Tongue (tissue), 1 donor: ENCODE measurements at regions not wholly inside any gene's neighbourhood (a gene's known extent, or its start where the extent isn't known, plus 50 kb on each side); places are given as distances from the start of the nearest gene placed in this dataset.
"Not testable (repeated sequence)": the region's sequence is repeated elsewhere in the genome, so short reads cannot be mapped to it uniquely, and the experiment has no call there.

Source experiments
- DNase-seq: peaks from one replicate; pipeline ENCODE4 v3.0.0-alpha.2; 2015

DNA sequence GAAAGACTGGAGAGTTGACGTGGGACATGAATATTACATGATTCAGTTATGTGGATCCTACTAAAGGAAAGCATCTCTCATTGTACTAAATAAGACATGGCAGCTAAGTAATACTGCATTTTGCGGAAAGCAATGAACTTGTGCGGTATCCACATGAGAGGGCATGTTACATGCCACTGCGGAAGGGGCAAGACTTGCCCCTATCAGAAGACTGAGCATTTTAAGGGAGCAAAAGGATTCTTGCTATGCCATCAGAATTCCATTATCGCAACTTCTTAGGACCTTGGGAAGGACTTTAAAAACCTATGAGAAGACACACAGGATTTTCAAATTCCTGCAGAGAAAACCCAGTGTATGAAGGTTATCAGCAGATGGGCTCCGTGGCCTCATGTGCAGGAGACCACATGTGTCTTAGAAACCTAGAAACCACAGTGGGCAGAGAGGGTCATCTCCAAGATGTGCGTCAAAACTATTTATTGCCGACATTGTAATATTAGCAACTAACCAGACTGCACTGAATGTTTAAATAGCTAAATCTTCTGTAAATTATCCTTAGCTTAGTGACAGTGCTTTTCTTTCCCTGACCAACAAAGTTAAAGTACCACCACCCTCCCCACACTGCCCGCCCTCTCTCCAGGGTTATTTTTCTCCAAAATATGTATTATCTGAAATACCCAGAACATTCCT, 457.7 kb downstream of the ICE1 start:
- DNase-seq, result no peak

DNA sequence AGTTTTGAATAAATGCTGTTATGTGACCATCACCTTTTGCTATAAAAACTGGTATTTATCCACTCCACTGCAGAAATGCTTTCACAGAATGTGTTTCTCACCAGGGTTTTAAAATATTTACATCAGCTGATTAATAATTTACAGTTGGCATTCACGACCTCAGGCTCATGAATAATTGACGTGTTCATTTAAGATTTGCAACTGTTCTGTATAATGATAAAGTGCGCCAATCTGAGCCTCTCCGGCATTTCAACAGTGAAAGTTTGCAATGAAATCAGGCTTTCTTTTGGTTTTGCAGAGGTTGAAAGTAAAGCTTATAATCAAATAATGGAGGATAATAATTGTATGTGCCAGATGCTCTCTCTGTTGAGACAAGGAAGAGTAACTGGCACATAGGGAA, 434.9 kb downstream of the ICE1 start:
- no peak for DNase-seq

DNA sequence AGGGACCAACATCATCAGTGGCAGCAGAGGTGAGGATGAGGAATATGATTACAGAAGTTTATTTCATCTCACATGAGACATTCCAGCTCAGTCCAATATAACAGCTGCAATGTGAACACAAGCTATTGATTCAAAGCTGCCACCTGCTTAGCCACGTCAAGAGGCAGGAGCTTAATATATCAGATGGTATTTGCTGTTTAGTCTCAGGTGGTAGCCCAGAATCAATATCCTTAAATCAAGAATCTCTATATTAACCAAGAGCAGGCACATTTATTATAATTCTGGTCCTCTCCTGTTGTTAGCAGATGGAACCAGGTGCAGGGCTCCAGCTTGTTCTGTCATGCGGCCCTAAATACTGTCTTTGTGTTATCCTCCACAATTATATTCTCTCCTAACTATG, 431.6 kb downstream of the ICE1 start:
- DNase-seq, result peak; percentile 9

DNA sequence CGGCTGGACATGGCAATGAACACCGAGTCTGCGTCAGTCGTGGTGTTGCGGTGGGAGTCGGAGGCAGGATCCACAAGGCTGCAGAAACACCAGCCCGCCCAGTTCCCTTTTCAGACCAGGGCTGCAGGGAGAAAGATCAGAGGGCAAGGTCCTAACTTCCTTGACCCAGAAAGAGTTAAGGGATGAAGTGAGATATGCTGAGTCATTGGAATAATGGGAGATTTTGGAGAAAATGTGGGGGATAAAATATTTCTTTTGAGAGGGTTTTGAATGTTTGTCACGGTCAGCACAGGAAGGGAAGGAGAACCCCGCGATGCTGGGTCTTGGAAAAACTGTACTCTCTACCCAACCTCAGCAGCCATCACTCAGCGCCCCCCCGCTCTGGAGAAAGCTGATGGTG, 416.0 kb downstream of the ICE1 start:
- DNase-seq, result no peak

DNA sequence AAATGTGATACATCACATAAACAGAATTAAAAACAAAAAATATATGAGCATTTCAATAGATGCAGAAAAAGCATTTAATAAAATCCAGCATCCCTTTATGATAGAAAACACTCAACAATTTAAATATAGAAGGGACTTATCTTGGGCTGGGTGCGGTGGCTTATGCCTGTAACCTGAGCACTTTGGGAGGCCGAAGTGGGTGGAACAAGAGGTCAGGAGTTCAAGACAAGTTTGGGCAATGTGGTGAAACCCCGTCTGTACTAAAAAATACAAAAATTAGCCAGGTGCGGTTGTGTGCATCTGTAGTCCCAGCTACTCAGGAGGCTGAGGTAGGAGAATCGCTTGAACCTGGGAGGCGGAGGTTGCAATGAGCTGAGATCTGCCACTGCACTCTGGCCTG, 409.1 kb downstream of the ICE1 start:
- not testable (repeated sequence) for DNase-seq

DNA sequence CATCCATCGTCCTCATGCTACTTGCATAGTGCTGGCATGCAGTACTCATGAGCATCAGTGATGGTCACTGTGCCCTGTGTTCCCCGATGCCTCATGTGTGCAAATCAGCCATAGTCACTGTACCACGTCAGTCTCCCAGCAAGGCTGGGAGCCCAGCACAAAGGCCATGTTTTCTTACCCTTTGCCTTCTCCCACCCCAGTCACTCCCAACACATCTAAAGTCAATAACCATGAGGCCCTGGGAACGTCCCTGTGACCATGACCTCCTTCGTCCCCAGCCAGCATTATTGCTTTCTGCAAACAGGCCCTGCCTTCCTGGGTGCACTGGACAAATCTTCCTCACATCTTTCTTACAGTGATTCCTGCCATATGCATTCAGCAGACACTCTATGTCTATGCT, 406.1 kb downstream of the ICE1 start:
- DNase-seq, result no peak

DNA sequence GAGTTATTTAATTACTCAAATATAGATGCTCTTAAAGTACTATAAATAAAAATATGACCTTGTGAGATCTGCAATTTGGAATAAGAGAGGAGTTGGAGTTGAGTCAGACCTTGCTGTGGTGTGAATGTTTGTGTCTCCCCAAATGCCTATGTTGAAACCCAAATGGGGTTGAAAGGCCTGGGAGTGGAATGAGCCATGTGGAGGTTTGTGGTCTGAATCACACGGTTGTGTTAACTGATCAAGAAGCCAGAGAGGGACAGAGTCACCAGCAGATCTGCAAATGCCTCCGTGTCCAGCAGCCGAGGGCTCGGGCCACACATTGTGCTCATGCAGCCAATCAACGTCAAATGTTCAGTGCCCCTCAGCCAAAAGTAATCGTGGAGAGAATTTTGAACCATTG, 404.4 kb downstream of the ICE1 start:
- DNase-seq, result no peak

DNA sequence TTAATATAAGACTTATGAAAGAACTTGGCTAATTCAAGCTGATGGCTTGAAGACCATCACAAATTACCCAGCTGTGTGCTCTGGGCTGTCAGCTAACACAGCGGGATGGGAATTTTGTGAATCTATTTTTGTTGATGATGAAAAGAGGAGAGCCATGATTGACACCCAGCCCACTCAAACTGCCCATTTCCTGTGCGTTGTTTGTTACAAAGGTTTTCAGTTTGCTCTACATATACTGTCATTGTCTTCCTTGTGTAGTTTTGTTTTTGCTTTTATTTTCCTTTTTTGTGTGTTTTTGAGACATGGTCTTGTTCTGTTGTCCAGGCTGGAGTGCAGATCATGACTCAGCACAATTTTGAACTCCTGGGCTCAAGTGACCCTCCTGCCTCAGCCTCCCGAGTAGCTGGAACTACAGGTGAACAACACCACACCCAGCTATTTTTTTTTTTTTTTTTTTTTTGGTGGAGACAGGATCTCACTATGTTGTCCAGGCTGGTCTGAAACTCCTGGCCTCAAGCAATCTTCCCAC, 400.3 kb downstream of the ICE1 start:
- no peak for DNase-seq

DNA sequence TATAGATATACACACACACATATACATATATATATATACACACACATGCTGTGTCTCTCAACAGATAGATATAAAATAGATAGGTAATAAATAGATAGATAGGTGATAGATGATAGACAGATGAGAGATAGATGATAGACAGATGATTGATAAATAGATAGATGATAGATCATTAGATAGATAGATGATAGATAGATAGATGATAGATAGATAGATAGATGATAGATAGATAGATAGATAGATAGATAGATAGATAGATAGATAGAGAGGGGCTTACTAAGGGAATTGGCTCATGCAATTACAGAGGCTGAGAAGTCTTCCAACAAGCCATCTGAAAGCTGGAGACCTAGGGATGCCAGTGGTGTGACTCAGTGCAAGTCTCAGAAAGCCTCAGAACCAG, 394.5 kb downstream of the ICE1 start:
- DNase-seq, result no peak

DNA sequence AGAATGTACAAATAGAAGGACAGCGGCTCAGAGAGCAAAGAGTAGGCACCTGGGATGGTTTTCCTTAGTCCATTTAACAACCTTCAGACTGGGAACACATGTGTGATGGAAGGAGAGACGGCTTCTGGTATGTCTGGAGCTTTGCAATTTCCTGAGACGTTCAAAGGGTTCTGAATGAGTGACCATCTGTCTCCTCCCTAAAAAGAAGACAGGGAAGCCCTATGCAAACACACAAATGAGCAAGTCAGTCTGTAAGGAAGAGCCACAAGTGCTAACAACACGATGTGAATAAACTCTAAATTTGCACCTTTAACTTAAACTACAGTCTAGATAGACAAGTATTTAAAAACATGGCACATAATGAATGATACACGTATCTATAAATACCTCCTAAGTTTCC, 391.0 kb downstream of the ICE1 start:
- no peak for DNase-seq

DNA sequence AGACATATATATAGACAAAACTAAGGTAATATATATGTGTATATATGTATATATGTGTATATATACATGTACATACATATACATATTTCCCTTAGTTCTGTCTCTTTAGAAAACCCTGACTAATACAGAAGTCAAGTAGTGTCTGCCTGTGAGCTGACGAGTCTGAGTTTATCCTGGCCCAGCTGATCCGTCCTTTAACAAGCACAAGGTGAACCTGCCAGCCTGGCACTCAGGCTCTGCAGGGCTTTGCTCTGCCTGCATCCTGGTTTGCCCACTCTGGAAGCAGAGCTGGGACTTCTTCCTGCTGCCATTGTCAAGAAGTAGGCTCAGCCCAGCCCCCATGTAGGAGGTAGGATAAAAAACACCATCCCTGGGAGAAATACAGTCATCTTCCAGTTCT, 388.0 kb downstream of the ICE1 start:
- DNase-seq, result no peak

DNA sequence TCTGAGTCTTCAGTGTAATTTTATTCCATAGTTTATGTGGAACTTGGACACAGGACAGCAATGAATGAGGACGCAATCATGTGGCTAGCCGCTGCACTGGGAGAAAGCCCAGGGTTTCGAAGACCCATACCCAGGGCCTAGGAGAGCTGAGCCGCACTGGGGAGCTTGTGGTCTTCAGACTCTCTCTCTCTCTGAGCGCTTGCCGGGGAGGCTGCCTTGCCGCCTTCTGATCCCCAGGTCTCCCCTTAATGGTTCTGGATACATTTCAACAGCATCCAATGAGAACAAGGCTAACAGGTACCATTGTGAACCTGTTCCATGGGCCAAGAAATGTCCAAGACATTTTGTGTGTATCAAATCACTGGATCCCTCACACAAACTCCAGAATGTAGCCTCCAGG, 383.4 kb downstream of the ICE1 start:
- DNase-seq, result no peak

DNA sequence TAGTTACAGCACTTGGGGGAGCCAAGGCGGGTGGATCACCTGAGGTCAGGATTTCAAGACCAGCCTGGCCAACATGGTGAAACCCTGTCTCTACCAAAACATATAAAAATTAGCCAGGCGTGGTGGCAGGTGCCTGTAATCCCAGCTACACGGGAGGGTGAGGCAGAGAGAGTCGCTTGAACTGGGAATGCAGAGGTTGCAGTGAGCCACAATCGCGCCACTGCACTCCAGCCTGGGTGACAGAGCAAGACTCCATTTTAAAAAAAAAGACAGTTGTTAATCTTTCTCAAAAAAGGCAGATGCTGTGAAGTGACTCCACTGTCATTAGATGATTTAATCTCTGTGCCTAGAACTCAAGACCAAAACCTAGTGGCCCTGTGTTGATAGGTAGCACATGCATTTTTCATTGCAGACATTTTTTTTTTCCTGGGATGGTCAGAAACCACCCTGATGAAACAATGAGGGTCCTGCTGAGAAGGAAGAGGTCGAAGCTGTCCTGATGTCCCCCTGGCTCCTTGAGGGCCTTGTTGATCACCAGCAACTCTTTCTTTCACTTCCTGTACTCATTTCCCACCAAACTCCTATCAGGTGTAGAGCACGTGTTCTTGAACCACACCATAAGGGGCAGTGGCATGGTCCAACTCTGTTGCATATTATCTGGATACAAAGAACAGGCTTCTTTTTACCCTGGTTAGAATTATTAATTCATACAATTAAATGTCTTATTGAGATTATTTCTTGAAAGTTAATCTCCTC, 382.2 kb downstream of the ICE1 start:
- DNase-seq, result no peak

DNA sequence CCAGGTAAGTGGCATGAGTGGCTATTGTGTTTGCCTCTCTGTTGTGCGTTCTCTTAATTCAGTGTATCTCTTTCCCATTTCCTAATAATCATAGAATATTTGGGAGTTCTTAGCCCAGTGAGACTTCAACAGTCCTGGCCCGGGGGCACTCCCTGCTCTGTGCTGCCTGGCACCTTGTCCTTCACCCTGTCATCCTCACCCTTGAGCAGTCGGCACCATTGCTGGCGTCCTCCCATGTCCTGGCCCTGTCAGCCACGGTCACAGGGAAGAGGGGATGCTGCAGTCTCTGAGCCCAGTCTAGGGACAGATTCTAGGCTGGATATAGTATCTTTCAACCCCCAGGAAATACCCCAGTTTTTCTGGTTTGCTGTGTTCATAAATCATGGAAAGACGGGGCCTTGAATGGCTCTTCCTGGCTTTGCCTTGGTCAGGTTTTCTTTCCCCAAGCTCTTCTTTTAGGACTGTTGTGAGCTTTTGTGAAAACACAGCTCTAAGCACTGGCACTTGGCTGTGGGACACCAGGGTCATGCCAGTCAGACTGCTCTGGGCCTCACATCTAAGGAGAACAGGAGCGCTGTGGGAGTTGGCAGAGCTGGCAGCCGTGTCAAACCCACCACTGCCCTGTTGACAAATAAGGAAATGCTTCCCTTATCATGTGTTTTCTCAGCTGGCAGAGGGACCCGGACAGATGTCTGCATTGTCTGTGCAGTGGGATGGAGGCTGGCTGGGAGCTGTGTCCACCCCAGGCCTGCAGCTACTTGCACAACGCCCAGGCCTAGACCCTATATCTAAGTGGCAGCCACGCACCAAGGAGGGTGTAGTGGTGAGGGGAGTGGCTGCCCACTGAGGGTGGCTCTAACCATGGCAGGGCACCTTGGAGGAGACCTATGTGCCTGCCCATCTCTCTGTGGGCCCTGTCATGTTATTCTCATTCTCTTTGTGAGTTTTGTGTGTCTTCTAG, 378.6 kb downstream of the ICE1 start:
- DNase-seq, result no peak

DNA sequence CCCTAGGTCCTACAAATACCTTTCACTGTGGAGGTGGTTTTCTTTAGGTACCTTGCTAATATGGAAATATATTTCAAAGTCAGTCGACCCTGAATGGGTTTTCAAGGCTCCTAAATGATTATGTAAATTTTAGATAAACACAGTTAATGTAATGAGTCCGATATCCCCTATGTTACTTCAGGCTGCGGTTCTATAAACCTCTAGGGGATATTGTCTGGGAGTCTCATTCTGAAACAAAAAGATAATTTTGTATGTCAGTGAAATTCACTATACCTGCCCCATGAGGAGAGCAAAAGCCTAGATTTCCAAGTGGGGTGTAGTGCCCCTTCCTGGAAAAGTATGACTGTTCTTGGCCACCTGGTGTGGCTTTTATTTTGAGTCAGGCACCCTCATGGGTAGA, 377.3 kb downstream of the ICE1 start:
- no peak for DNase-seq

DNA sequence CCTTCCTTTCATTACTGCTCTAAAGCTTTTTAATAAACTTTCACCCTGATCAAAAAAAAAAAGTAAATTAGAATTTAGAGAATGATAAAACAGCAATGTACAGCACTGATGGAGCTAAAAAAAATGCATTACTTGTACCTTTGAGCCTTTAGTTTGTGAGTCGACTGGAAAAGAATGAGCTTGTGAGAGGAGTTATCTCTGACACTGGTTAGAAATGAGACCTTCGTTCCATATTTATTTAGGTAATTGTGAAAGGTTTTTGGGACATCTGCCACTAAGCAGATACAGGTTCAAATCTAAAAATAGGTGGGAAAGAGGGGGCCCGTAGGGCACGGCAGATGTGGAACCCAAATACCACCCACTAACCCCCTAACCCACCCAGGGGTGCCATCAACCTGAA, 376.8 kb downstream of the ICE1 start:
- DNase-seq, result no peak

DNA sequence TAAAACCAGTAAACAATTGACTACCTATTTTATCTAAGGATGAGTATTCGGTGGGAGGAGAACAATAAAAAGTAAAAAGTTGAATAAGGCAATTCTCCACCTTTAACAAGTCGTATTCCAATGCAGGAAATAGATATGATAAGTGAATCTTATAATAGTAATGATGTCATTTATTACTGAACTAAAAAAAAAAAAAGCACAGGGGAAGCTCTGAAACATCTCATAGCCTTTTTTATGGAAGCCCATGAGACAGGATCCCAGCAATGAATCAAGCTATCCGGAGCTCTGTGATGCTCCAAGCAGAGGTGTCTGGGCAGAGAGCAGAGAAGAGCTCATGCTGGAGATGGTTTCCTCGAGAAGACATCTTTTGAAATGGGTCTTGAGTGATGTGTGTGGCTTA, 376.0 kb downstream of the ICE1 start:
- DNase-seq, result no peak

DNA sequence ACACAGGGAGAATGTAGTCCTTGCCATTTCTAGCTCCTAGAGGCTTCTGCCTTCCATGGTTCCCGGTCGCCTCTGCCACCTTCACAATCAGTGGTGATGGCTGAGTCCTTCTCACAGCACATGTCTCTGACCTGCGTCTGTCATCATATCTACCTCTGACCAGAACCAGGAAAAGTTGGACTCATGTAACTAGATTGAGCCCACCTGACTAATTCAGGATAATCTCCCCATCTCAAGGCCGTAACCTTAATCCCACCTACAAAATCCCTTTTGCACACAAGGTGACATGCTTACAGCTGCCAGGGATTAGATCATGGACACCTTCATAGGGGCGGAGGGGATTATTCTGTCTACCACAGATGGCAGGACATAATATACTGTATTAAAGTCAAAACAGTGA, 375.6 kb downstream of the ICE1 start:
- DNase-seq, result no peak

DNA sequence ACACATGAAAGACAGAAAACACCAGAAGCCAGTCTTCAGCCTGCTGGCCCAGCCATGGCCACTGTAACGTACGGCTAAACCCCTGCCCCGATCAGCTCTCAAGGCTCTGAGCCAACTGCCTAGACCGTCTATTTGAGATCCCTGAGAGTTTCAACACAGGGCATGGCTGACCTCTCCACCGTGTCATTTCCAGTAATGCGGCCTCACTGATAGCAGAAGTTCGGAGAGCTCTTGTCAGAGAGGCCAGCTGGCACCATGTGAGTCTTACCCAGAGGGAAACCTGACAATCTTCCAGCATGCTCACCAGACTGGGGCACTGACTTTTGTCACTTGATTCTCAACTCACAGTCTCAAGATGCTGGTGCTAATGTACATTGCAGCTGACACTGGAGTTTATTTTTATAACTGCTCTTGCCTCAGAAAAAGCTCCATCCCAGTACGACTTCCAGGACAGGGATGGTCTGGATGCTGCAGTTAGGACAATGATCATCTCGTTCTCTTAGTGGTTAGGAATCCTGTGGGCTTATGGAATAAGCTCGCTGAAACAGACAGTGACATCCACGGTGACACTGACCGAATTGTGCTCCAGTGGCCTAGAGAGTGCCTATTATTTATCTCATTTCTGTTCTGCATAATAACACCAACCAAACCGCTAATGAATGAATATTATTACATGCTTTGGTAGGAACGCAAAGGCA, 372.7 kb downstream of the ICE1 start:
- peak; percentile 83 for DNase-seq

DNA sequence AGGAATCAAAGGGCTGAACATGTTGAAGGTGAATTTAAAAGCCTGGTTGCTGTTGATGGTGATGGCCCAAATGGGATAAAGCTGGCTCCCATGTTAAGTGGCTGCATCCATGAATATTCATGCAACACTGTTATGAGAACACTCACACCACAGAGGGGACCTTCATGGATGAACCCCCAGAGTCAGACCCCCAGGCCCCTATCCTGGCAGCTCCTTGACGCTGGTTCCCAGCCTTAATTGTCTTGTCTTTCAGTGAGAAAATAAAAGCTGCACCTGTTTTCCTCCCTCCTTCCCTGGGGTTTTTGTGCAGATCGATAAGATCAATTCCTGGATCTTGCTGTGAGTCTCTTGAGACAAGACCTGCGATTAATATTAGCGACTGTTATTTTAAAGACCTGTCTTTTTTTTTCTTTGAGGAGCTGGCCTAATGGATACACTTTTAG, 371.7 kb downstream of the ICE1 start:
- no peak for DNase-seq

DNA sequence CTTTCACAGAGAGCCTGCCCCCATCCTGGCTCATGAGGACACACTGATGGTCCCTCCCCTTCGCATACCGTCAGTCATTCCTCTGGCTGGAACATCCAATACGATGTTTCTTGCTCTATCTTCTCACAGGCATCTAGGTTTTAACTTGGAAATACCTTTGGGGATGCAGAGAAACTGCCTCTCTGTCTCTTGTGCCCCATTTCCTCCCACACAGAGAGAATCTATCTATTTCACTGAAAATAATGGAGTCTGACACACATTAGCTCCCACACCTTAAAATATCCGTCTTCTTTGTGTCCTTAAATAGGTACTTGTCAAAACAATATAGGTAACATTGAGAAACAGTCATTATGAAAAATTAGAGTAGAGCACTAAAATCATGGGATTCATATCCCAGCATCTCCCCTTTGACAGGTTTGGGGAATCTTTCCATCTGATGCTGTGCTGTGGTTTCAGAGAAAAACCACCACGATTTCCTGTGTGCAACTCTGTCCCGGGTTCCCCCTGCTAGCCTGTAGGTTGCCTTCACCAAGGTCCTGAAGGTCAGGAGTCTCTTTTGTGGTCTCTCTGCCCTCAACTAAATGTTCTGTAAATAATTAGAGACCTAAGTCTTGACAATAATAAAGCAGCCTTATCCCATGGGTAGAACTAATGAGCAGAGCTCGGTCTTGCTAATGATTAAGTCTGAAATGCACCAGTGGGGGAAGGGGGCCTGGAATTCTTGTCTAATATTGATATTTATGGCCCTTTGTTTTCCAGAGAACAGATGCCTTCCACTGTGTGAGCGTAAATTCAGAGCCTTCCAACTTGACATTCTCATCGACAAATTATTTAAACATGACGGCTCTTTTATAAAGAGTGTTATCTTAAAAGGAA, 371.0 kb downstream of the ICE1 start:
- no peak for DNase-seq
